Liver (tissue), 8 donors: ENCODE measurements at regions not wholly inside any gene's neighbourhood (a gene's known extent, or its start where the extent isn't known, plus 50 kb on each side); places are given as distances from the start of the nearest gene placed in this dataset.
"Not testable (repeated sequence)": the region's sequence is repeated elsewhere in the genome, so short reads cannot be mapped to it uniquely, and the experiment has no call there.

Experiments used
- DNase-seq: peaks from one replicate; pipeline ENCODE4 v3.0.0-alpha.2; 2017; ENCODE audit warnings: low spot score
- H3K27ac ChIP-seq, 2 donors: one replicate each; pipeline ENCODE4 v1.7.0; 2013; ENCODE audit warnings: inconsistent platforms in 2 of 2, low read length in 2 of 2, control low read depth in 1 of 2, low read depth in 1 of 2, mild to moderate bottlenecking in 1 of 2
- H3K27me3 ChIP-seq, 4 donors: one replicate each; pipeline versions ENCODE4 v1.6.1 to v1.7.0; 2013; ENCODE audit warnings: low read length in 3 of 4, inconsistent platforms in 1 of 4, mild to moderate bottlenecking in 1 of 4, moderate library complexity in 1 of 4; ENCODE audit not compliant: control insufficient read depth in 4 of 4, insufficient read depth in 4 of 4
- H3K36me3 ChIP-seq, 4 donors: one replicate each; pipeline versions ENCODE4 v1.6.1 to v1.7.0; 2013; ENCODE audit warnings: low read length in 3 of 4, mild to moderate bottlenecking in 3 of 4, low read depth in 1 of 4, moderate library complexity in 1 of 4; ENCODE audit not compliant: control insufficient read depth in 4 of 4, insufficient read depth in 3 of 4
- H3K4me1 ChIP-seq, 4 donors: one replicate each; pipeline versions ENCODE4 v1.6.1 to v1.7.0; 2013; ENCODE audit warnings: low read length in 3 of 4, mild to moderate bottlenecking in 3 of 4, moderate library complexity in 1 of 4; ENCODE audit not compliant: control insufficient read depth in 4 of 4, insufficient read depth in 4 of 4
- H3K4me3 ChIP-seq, 3 donors: one replicate each; pipeline versions ENCODE4 v1.6.1 to v1.7.0; 2013; ENCODE audit warnings: low read length in 3 of 3, control low read depth in 1 of 3, low read depth in 1 of 3, mild to moderate bottlenecking in 1 of 3
- H3K9ac ChIP-seq, 2 donors: one replicate each; pipeline ENCODE4 v1.7.0; 2013; ENCODE audit warnings: low read length in 2 of 2, mild to moderate bottlenecking in 2 of 2, moderate library complexity in 2 of 2, control low read depth in 1 of 2, low read depth in 1 of 2
- H3K9me3 ChIP-seq, 4 donors: one replicate each; pipeline versions ENCODE4 v1.6.1 to v1.7.0; 2013; ENCODE audit warnings: low read length in 3 of 4; ENCODE audit not compliant: control insufficient read depth in 4 of 4
- EGR1 ChIP-seq, 2 donors: IDR thresholded peaks; 2 replicates each; pipeline ENCODE4 v1.6.1; 2016 to 2018; ENCODE audit warnings: antibody characterized with exemption in 2 of 2, low read depth in 2 of 2
- FOXA1 ChIP-seq: IDR thresholded peaks from 2 replicates; pipeline ENCODE4 v1.6.1; 2016; ENCODE audit warnings: antibody characterized with exemption
- FOXA2 ChIP-seq: IDR thresholded peaks from 2 replicates; pipeline ENCODE4 v1.6.1; 2016; ENCODE audit warnings: antibody characterized with exemption
- GABPA ChIP-seq, 2 donors: IDR thresholded peaks in 1 of 2; conservative IDR thresholded peaks in 1 of 2; 2 replicates each; pipeline ENCODE4 v1.6.1; 2016; ENCODE audit warnings: antibody characterized with exemption in 2 of 2, mild to moderate bottlenecking in 1 of 2, moderate library complexity in 1 of 2
- HNF4A ChIP-seq, 2 donors: conservative IDR thresholded peaks; 2 replicates each; pipeline ENCODE4 v1.6.1; 2016; ENCODE audit warnings: antibody characterized with exemption in 2 of 2, mild to moderate bottlenecking in 2 of 2
- HNF4G ChIP-seq: IDR thresholded peaks from 2 replicates; pipeline ENCODE4 v1.6.1; 2016; ENCODE audit warnings: antibody characterized with exemption
- JUND ChIP-seq, 2 donors: IDR thresholded peaks; 2 replicates each; pipeline ENCODE4 v1.6.1; 2016; ENCODE audit warnings: antibody characterized with exemption in 2 of 2
- NR2F2 ChIP-seq: IDR thresholded peaks from 2 replicates; pipeline ENCODE4 v1.6.1; 2016; ENCODE audit warnings: antibody characterized with exemption
- RAD21 ChIP-seq, 2 donors: IDR thresholded peaks; 2 replicates each; pipeline ENCODE4 v1.6.1; 2016; ENCODE audit warnings: antibody characterized with exemption in 2 of 2, mild to moderate bottlenecking in 2 of 2
- RXRA ChIP-seq, 2 donors: IDR thresholded peaks; 2 replicates each; pipeline ENCODE4 v1.6.1; 2017 to 2018; ENCODE audit warnings: antibody characterized with exemption in 2 of 2, mild to moderate bottlenecking in 1 of 2
- SP1 ChIP-seq: IDR thresholded peaks from 2 replicates; pipeline ENCODE4 v1.6.1; 2018; ENCODE audit warnings: antibody characterized with exemption, mild to moderate bottlenecking
- TAF1 ChIP-seq: conservative IDR thresholded peaks from 2 replicates; pipeline ENCODE4 v1.6.1; 2016; ENCODE audit warnings: antibody characterized with exemption, mild to moderate bottlenecking
- YY1 ChIP-seq: IDR thresholded peaks from 2 replicates; pipeline ENCODE4 v1.6.1; 2016; ENCODE audit warnings: antibody characterized with exemption, mild to moderate bottlenecking
- WGBS: extraction: QIAGEN DNeasy Blood & Tissue Kit; methylation state at CpG from one replicate; pipeline ENCODE4 v1.1.7; 2013; 5-methylcytosine and 5-hydroxymethylcytosine counted together
- TF ChIP-seq, protein P1 (sequence below): IDR thresholded peaks from 2 replicates; pipeline ENCODE4 v1.6.1; 2016; ENCODE audit warnings: antibody characterized with exemption, mild to moderate bottlenecking
- TF ChIP-seq, protein P2 (sequence below): IDR thresholded peaks from 2 replicates; pipeline ENCODE4 v1.6.1; 2016; ENCODE audit warnings: antibody characterized with exemption
- TF ChIP-seq, protein P3 (sequence below): IDR thresholded peaks from 2 replicates; pipeline ENCODE4 v1.6.1; 2016; ENCODE audit warnings: antibody characterized with exemption
- TF ChIP-seq, protein P4 (sequence below): fragments of 150-350 bp; IDR thresholded peaks from 2 replicates; pipeline ENCODE4 v1.5.1; 2017; ENCODE audit warnings: improper control_type of control experiment, low read depth, low read length; ENCODE audit not compliant: missing input control
- donor health status: healthy.
- donor health status: healthy.
- donor health status: healthy.
- donor health status: healthy.
- donor health status: healthy.

DNA sequence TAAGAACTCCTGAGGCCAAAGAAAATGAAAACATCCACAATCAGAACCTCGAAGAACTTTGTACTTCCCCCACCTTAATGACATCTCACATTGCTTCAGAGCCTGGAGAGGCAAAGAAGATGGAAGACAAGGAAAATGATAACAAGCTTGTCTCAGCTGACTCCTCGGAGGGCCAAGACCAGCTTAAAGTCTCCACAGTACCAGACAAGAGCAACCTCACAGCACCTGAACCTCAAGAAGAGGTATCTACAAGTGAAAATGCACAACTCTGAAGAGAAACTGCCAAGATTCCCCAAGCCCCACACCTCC, 97.5 kb downstream of the HNRNPD start:
- DNase-seq = no peak
- H3K9ac ChIP-seq = no peak overlapping the region

DNA sequence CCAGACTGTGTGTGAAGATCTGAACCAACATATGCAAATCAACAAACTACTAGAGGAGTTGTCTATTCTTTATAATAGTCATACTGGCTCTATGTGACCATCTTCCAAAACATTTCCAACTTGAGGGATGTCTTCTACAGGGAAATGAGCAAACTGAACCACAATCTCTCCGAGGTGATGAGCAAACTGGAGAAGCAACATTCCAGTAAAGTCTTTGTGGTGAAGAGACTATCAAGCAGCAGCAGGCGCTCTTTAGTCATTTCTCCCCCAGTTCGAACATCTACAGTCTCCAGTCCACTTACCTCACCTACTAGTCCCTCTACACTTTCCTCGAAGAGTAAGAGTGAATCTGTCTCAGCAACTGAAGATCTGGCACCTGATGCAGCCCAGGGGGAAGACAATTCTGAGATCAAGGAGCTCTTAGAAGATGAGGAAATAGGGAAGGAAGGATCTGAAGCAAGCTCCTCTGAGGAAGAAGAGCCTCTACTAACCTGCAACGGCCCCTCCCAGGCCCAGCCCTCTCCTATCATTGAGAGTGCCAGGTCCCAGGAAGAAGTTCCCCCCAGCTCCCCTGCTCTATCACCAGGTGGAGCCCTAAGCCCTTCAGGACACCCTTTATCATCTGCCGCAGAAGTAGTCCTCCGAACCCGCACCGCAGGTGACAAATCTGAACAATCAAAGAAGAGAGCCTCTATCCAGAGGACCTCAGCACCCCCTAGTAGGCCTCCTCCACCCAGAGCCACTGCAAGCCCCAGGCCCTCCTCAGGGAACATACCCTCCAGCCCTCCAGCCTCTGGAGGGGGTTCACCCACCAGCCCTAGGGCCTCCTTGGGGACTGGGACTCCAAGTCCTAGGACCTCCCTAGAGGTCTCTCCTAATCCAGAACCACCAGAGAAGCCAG, 98.1 kb downstream of the HNRNPD start:
- Histone ChIP-seq H3K4me1 (no peaks in the 10 kb centered on the region), H3K27ac (no peak overlapping the region), H3K27me3 (no peaks in the 10 kb centered on the region), H3K9ac (no peak overlapping the region), H3K4me3 (no peak overlapping the region), H3K36me3 (no peaks in the 10 kb centered on the region), H3K9me3 (no peaks in the 10 kb centered on the region)
- no peak for DNase-seq
- WGBS = 85% methylated on average over 9 of the region's 9 CpGs
- TF ChIP-seq HNF4A (conservative IDR thresholded peaks at IDR 0.05) = no peak
- TF ChIP-seq NR2F2 = no peak
- no peak for TF ChIP-seq SP1
- TF ChIP-seq, protein P1, sequence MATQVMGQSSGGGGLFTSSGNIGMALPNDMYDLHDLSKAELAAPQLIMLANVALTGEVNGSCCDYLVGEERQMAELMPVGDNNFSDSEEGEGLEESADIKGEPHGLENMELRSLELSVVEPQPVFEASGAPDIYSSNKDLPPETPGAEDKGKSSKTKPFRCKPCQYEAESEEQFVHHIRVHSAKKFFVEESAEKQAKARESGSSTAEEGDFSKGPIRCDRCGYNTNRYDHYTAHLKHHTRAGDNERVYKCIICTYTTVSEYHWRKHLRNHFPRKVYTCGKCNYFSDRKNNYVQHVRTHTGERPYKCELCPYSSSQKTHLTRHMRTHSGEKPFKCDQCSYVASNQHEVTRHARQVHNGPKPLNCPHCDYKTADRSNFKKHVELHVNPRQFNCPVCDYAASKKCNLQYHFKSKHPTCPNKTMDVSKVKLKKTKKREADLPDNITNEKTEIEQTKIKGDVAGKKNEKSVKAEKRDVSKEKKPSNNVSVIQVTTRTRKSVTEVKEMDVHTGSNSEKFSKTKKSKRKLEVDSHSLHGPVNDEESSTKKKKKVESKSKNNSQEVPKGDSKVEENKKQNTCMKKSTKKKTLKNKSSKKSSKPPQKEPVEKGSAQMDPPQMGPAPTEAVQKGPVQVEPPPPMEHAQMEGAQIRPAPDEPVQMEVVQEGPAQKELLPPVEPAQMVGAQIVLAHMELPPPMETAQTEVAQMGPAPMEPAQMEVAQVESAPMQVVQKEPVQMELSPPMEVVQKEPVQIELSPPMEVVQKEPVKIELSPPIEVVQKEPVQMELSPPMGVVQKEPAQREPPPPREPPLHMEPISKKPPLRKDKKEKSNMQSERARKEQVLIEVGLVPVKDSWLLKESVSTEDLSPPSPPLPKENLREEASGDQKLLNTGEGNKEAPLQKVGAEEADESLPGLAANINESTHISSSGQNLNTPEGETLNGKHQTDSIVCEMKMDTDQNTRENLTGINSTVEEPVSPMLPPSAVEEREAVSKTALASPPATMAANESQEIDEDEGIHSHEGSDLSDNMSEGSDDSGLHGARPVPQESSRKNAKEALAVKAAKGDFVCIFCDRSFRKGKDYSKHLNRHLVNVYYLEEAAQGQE = no peak
- no peak for TF ChIP-seq FOXA2
- no peak for TF ChIP-seq JUND (IDR thresholded peaks at IDR 0.05)
- no peak for TF ChIP-seq GABPA (IDR thresholded peaks at IDR 0.05 in 1 of 2, conservative IDR thresholded peaks at IDR 0.05 in 1 of 2)
- TF ChIP-seq RAD21 (IDR thresholded peaks at IDR 0.05) = no peak
- TF ChIP-seq TAF1 = no peak
- no peak for TF ChIP-seq RXRA (IDR thresholded peaks at IDR 0.05)
- TF ChIP-seq, protein P2, sequence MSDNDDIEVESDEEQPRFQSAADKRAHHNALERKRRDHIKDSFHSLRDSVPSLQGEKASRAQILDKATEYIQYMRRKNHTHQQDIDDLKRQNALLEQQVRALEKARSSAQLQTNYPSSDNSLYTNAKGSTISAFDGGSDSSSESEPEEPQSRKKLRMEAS = no peak
- no peak for TF ChIP-seq EGR1 (IDR thresholded peaks at IDR 0.05; ENCODE audit: low read depth in 2 of 2)
- TF ChIP-seq HNF4G = no peak
- TF ChIP-seq, protein P3, sequence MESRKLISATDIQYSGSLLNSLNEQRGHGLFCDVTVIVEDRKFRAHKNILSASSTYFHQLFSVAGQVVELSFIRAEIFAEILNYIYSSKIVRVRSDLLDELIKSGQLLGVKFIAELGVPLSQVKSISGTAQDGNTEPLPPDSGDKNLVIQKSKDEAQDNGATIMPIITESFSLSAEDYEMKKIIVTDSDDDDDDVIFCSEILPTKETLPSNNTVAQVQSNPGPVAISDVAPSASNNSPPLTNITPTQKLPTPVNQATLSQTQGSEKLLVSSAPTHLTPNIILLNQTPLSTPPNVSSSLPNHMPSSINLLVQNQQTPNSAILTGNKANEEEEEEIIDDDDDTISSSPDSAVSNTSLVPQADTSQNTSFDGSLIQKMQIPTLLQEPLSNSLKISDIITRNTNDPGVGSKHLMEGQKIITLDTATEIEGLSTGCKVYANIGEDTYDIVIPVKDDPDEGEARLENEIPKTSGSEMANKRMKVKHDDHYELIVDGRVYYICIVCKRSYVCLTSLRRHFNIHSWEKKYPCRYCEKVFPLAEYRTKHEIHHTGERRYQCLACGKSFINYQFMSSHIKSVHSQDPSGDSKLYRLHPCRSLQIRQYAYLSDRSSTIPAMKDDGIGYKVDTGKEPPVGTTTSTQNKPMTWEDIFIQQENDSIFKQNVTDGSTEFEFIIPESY = no peak
- TF ChIP-seq FOXA1 = no peak
- no peak for TF ChIP-seq YY1

More for the DNA sequence above, 97.5 kb downstream of the HNRNPD start:
- no peak overlapping the region for H3K27ac ChIP-seq
- no peaks in the 10 kb centered on the region for H3K27me3 ChIP-seq
- 92% methylated on average over 2 of the region's 2 CpGs for WGBS
- H3K9me3 ChIP-seq = no peaks in the 10 kb centered on the region
- H3K4me3 ChIP-seq = no peak overlapping the region
- no peak for TF ChIP-seq YY1
- TF ChIP-seq SP1 = no peak
- TF ChIP-seq HNF4A (conservative IDR thresholded peaks at IDR 0.05) = no peak
- TF ChIP-seq, protein P4, sequence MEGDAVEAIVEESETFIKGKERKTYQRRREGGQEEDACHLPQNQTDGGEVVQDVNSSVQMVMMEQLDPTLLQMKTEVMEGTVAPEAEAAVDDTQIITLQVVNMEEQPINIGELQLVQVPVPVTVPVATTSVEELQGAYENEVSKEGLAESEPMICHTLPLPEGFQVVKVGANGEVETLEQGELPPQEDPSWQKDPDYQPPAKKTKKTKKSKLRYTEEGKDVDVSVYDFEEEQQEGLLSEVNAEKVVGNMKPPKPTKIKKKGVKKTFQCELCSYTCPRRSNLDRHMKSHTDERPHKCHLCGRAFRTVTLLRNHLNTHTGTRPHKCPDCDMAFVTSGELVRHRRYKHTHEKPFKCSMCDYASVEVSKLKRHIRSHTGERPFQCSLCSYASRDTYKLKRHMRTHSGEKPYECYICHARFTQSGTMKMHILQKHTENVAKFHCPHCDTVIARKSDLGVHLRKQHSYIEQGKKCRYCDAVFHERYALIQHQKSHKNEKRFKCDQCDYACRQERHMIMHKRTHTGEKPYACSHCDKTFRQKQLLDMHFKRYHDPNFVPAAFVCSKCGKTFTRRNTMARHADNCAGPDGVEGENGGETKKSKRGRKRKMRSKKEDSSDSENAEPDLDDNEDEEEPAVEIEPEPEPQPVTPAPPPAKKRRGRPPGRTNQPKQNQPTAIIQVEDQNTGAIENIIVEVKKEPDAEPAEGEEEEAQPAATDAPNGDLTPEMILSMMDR = no peak
- no peak for TF ChIP-seq FOXA1
- no peak for TF ChIP-seq NR2F2
- H3K4me1 ChIP-seq = no peaks in the 10 kb centered on the region
- no peaks in the 10 kb centered on the region for H3K36me3 ChIP-seq

DNA sequence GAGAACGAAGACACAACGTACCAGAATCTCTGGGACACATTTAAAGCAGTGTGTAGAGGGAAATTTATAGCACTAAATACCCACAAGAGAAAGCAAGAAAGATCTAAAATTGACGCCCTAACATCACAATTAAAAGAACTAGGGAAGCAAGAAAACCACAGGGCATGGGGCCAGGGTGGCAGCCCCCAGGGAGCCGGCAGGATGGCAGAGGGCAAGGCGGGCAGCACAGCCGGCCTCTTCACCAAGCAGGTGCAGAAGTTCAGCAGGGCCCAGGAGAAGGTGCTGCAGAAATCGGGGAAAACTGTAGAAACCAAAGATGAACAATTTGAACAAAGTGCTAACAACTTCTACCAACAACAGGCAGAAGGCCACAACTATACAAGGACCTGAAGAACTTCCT, 99.1 kb downstream of the HNRNPD start:
- H3K27me3 ChIP-seq, H3K9ac ChIP-seq, H3K4me3 ChIP-seq, H3K9me3 ChIP-seq, DNase-seq, H3K27ac ChIP-seq, H3K36me3 ChIP-seq, H3K4me1 ChIP-seq: not testable (repeated sequence)
- WGBS = 83% methylated on average over 7 of the region's 7 CpGs

DNA sequence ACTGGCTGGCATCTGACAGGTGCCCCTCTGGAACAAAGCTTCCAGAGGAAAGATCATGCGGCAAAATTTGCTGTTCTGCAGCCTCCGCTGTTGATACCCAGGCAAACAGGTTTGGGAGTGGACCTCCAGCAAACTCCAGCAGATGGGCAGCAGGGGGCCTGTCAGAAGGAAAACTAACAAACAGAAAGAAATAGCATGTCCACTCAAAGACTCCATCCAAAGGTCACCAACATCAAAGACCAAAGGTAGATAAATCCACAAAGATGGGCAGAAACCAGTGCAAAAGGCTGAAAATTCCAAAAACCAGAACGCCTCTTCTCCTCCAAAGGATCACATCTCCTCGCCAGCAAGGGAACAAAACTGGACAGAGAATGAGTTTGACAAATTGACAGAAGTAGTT, 101.3 kb downstream of the HNRNPD start:
- not testable (repeated sequence) for H3K9ac ChIP-seq, H3K27ac ChIP-seq, H3K4me3 ChIP-seq, H3K36me3 ChIP-seq, H3K27me3 ChIP-seq, H3K4me1 ChIP-seq, DNase-seq, H3K9me3 ChIP-seq
- WGBS = 84% methylated on average over 4 of the region's 4 CpGs
